K562 (cell line): ENCODE measurements at regions not wholly inside any gene's neighbourhood (a gene's known extent, or its start where the extent isn't known, plus 50 kb on each side); places are given as distances from the start of the nearest gene placed in this dataset.

ENCODE experiments used
- ATAC-seq: fragments of 200-7000 bp; cut with Tn5 transposase; 3 replicates; pipeline ENCODE4 v1.9.1; 2020; ENCODE audit warnings: moderate library complexity
- BruUV-seq: library from RNA; stranded (reverse); fragments of 400-500 nt; replicated peaks from 2 replicates; lab custom pipeline; 2021; lab: Mats Ljungman, UMichigan
- CTCF ChIA-PET: fragments of 300-600 bp; formaldehyde crosslinking; extraction: SDS; loops from one replicate; lab custom pipeline; 2021; ENCODE audit warnings: low intra/inter-chr PET ratio; lab: Yijun Ruan, JAX
- POLR2A ChIA-PET: fragments of 300-600, 350-650 bp; sonication (Branson Sonifier 250); formaldehyde crosslinking; extraction: SDS; loops from one replicate; lab custom pipeline; 2021; ENCODE audit warnings: antibody characterized with exemption, inconsistent platforms; lab: Yijun Ruan, JAX
- DNase-seq, 4 experiments: peaks; one replicate each; pipeline versions ENCODE4 v3.0.0 to v3.0.0-alpha.2; 2011 to 2018; ENCODE audit warnings: low spot score in 3 of 4, mixed read lengths in 3 of 4; ENCODE audit errors: extremely low read depth in 1 of 4
- FAIRE-seq: peaks from 2 replicates; lab custom pipeline; 2011; peaks lifted over from hg19 to GRCh38; lab: Jason Lieb, UNC
- H2AFZ ChIP-seq: 2 replicates; pipeline ENCODE4 v1.6.0; 2011; ENCODE audit warnings: low read depth, low read length, control low read depth, inconsistent platforms
- H3K27ac ChIP-seq: fragments of 200-600 bp; 3 replicates; pipeline ENCODE4 v1.8.0; 2011; ENCODE audit warnings: low read depth, mild to moderate bottlenecking, control low read depth, inconsistent platforms, low read length, moderate library complexity, mixed read lengths; ENCODE audit errors: extremely low read depth
- H3K27me3 ChIP-seq, 2 experiments: fragments of 300-600 bp in 1 of 2; 2 replicates in 1 of 2; 3 replicates in 1 of 2; pipeline versions ENCODE4 v1.6.0 to v1.8.0; 2011; ENCODE audit warnings: inconsistent platforms in 2 of 2, low read length in 2 of 2, mild to moderate bottlenecking in 1 of 2, mixed read lengths in 1 of 2, moderate library complexity in 1 of 2; ENCODE audit not compliant: control insufficient read depth in 2 of 2, insufficient read depth in 2 of 2
- H3K36me3 ChIP-seq: fragments of 300-600 bp; 3 replicates; pipeline ENCODE4 v1.8.0; 2011; ENCODE audit warnings: mild to moderate bottlenecking, low read length, inconsistent platforms; ENCODE audit not compliant: control insufficient read depth, insufficient read depth
- H3K4me1 ChIP-seq, 2 experiments: fragments of 200-600 bp in 1 of 2; replicated peaks in 1 of 2; 2 replicates in 1 of 2; 3 replicates in 1 of 2; pipeline versions ENCODE4 v1.5.1 to v1.8.0; 2011; ENCODE audit warnings: inconsistent platforms in 2 of 2, low read length in 2 of 2, mild to moderate bottlenecking in 1 of 2, mixed read lengths in 1 of 2, moderate library complexity in 1 of 2; ENCODE audit not compliant: control insufficient read depth in 2 of 2, insufficient read depth in 2 of 2
- H3K4me2 ChIP-seq: 2 replicates; pipeline ENCODE4 v1.6.1; 2011; ENCODE audit warnings: low read length, control low read depth, inconsistent platforms, mixed read lengths; ENCODE audit not compliant: insufficient read depth
- H3K4me3 ChIP-seq: fragments of 200-600 bp; sonication (generic), shearing (Covaris generic); 2 replicates; pipeline ENCODE4 v1.5.1; 2016; ENCODE audit warnings: control low read depth, inconsistent platforms
- H3K79me2 ChIP-seq: fragments of 200-600 bp; 3 replicates; pipeline ENCODE4 v1.8.0; 2011; ENCODE audit warnings: low read length, inconsistent platforms; ENCODE audit not compliant: control insufficient read depth, insufficient read depth
- H3K9ac ChIP-seq, 2 experiments: 2 replicates each; pipeline versions ENCODE4 v1.6.0 to v1.6.1; 2011; ENCODE audit warnings: low read depth in 2 of 2, low read length in 2 of 2, control low read depth in 1 of 2, inconsistent platforms in 1 of 2, mild to moderate bottlenecking in 1 of 2, mixed read lengths in 1 of 2; ENCODE audit not compliant: insufficient read depth in 1 of 2
- H3K9me1 ChIP-seq: one replicate; pipeline ENCODE4 v1.6.0; 2011; ENCODE audit warnings: inconsistent platforms, mild to moderate bottlenecking, low read length, moderate library complexity; ENCODE audit not compliant: control insufficient read depth, insufficient read depth
- H3K9me3 ChIP-seq: replicated peaks from 2 replicates; pipeline ENCODE4 v1.5.1; 2011; ENCODE audit warnings: low read depth, low read length, inconsistent platforms; ENCODE audit not compliant: control insufficient read depth, insufficient read depth
- H4K20me1 ChIP-seq: replicated peaks from 2 replicates; pipeline ENCODE4 v1.6.1; 2011; ENCODE audit warnings: low read length, inconsistent platforms, mixed read lengths; ENCODE audit not compliant: control insufficient read depth, insufficient read depth
- DIDO1 ChIP-seq: fragments of 450-650 bp; IDR thresholded peaks from 2 replicates; pipeline ENCODE4 v1.6.1; 2016; ENCODE audit warnings: low read depth, missing biosample characterization, missing genetic modification characterization
- FOS ChIP-seq: IDR thresholded peaks from 3 replicates; pipeline ENCODE4 v1.6.1; 2011; ENCODE audit not compliant: insufficient read length; ENCODE audit errors: extremely low read depth
- FOXM1 ChIP-seq, 2 experiments: fragments of 450-650 bp in 1 of 2; sonication (generic) in 1 of 2; formaldehyde crosslinking in 1 of 2; IDR thresholded peaks; 2 replicates each; pipeline versions ENCODE4 v1.6.1 to v1.9.0; 2017 to 2022; ENCODE audit warnings: low read depth in 2 of 2, mild to moderate bottlenecking in 2 of 2, missing genetic modification reagents in 1 of 2, moderate library complexity in 1 of 2
- ZFPM2 ChIP-seq: fragments of 250-450 bp; sonication (Bioruptor Pico); IDR thresholded peaks from 2 replicates; pipeline ENCODE4 v1.5.1; 2022; ENCODE audit warnings: mild to moderate bottlenecking
- ZNF699 ChIP-seq: fragments of 250-450 bp; sonication (Bioruptor Pico); IDR thresholded peaks from 2 replicates; pipeline ENCODE4 v1.8.0; 2021; ENCODE audit warnings: mild to moderate bottlenecking, moderate library complexity; ENCODE audit not compliant: insufficient replicate concordance
- ZNF76 ChIP-seq: fragments of 250-450 bp; sonication (Bioruptor Pico); IDR thresholded peaks from 2 replicates; pipeline ENCODE4 v1.4.0; 2020; ENCODE audit warnings: mild to moderate bottlenecking, moderate library complexity, borderline replicate concordance
- WGBS: fragments of 100-300 bp; shearing (Covaris generic); methylation state at CpG from one replicate; pipeline ENCODE4 v1.1.6; 2016; ENCODE audit warnings: low coverage, mixed read lengths; ENCODE audit not compliant: insufficient coverage; ENCODE audit errors: missing lambda C conversion rate; 5-methylcytosine and 5-hydroxymethylcytosine counted together
- in situ Hi-C: fragments of 300-500 bp; cut with MboI; formaldehyde crosslinking; loops from 4 replicates; pipeline ENCODE4 v1.15.0; 2018; ENCODE audit warnings: inconsistent platforms, mixed read lengths
- intact Hi-C: fragments of 100-400 bp; cut with micrococcal nuclease; formaldehyde crosslinking; loops from 2 replicates; pipeline ENCODE4 v1.14.2; 2022
- TF ChIP-seq, protein P1 (sequence below): fragments of 450-650 bp; IDR thresholded peaks from 2 replicates; pipeline ENCODE4 v1.6.1; 2016; ENCODE audit warnings: antibody characterized with exemption
- TF ChIP-seq, protein P2 (sequence below): IDR thresholded peaks from 2 replicates; pipeline ENCODE4 v1.6.1; 2016; ENCODE audit warnings: missing genetic modification characterization, missing compliant biosample characterization

DNA sequence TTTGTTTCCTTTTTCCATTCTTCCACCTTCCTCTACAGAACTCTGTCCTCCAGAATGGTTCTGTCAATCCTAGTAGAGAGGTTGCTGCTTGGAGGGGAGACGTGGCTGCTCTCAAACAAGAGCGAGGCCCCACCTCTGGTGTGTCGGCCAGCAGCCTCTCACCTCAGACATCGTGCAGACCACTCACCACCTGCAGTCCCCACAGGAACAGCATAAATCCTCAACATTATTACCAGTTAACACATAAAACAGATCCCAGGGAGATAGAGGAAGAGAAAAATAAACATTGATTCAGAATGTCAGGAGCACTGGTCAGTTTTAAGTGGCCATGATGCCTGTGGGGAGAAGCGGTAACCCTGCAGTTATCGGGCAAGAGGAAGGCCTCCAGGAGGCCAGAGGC lies 485.9 kb upstream of the DPP6 start:
- no peak overlapping the region for H3K27ac ChIP-seq
- no peaks in the 10 kb centered on the region for H3K79me2 ChIP-seq
- in situ Hi-C loops: no loop called here
- no peak overlapping the region for H3K4me2 ChIP-seq
- TF ChIP-seq DIDO1: no peak
- TF ChIP-seq, protein P1, sequence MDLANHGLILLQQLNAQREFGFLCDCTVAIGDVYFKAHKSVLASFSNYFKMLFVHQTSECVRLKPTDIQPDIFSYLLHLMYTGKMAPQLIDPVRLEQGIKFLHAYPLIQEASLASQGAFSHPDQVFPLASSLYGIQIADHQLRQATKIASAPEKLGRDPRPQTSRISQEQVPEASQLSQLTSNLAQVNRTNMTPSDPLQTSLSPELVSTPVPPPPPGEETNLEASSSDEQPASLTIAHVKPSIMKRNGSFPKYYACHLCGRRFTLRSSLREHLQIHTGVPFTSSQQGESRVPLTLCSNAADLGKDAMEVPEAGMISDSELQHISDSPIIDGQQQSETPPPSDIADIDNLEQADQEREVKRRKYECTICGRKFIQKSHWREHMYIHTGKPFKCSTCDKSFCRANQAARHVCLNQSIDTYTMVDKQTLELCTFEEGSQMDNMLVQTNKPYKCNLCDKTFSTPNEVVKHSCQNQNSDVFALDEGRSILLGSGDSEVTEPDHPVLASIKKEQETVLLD: no peak
- TF ChIP-seq ZNF76 (CRISPR knock-in tag): no peak
- no peak for TF ChIP-seq FOXM1 (IDR thresholded peaks at IDR 0.05; ENCODE audit: low read depth)
- no peak for TF ChIP-seq FOXM1 (CRISPR knock-in tag; IDR thresholded peaks at IDR 0.05; ENCODE audit: low read depth)
- no peaks in the 10 kb centered on the region; a peak in 1 of 5 replicates for H3K27me3 ChIP-seq
- H3K4me3 ChIP-seq: no peak overlapping the region
- FAIRE-seq (no peak), ATAC-seq (no peak), DNase-seq (no peak)
- no TSS peak for BruUV-seq
- H3K9ac ChIP-seq: no peak overlapping the region
- H3K36me3 ChIP-seq: no peaks in the 10 kb centered on the region
- no peak overlapping the region for H2AFZ ChIP-seq
- H4K20me1 ChIP-seq: no peaks in the 10 kb centered on the region
- no peaks in the 10 kb centered on the region for H3K9me3 ChIP-seq
- CTCF ChIA-PET: no interaction called here
- intact Hi-C loops: no loop called here
- POLR2A ChIA-PET: no interaction called here
- H3K4me1 ChIP-seq: no peaks in the 10 kb centered on the region
- WGBS: 1% methylated on average over 6 of the region's 6 CpGs
- no peaks in the 10 kb centered on the region for H3K9me1 ChIP-seq

DNA sequence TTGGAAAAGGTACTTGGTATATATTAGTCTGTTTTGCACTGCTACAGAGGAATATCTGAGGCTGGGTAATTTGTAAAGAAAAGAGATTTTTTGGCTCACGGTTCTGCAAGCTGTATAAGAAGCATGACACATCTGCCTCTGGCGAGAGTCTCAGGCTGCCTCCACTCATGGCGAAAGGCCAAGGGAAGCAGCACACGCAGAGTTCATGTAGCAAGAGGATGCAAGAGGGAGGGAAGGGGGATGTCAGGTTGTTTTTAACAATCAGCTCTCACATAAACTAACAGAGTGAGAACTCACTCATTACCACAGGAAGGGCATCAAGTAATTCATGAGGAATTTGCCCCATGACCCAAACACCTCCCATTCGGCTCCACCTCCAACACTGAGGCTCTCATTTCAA lies 484.8 kb upstream of the DPP6 start:
- no peak for FAIRE-seq
- H3K9ac ChIP-seq: no peak overlapping the region
- ChIA-PET POLR2A (no interaction called here), CTCF (no interaction called here)
- intact Hi-C loops: no loop called here
- no TSS peak for BruUV-seq
- ATAC-seq: no peak
- DNase-seq: no peak
- H4K20me1 ChIP-seq: no peaks in the 10 kb centered on the region
- no peaks in the 10 kb centered on the region for H3K27me3 ChIP-seq
- no peaks in the 10 kb centered on the region for H3K36me3 ChIP-seq
- H3K4me3 ChIP-seq: no peak overlapping the region
- H3K9me1 ChIP-seq: no peaks in the 10 kb centered on the region
- WGBS: 0% methylated on average over 5 of the region's 5 CpGs
- no peak overlapping the region for H2AFZ ChIP-seq
- H3K79me2 ChIP-seq: no peaks in the 10 kb centered on the region
- no peaks in the 10 kb centered on the region for H3K9me3 ChIP-seq
- no peaks in the 10 kb centered on the region for H3K4me1 ChIP-seq
- TF ChIP-seq ZNF699 (CRISPR knock-in tag) (no peak), ZFPM2 (CRISPR knock-in tag) (no peak), FOS (no peak)
- TF ChIP-seq, protein P2, sequence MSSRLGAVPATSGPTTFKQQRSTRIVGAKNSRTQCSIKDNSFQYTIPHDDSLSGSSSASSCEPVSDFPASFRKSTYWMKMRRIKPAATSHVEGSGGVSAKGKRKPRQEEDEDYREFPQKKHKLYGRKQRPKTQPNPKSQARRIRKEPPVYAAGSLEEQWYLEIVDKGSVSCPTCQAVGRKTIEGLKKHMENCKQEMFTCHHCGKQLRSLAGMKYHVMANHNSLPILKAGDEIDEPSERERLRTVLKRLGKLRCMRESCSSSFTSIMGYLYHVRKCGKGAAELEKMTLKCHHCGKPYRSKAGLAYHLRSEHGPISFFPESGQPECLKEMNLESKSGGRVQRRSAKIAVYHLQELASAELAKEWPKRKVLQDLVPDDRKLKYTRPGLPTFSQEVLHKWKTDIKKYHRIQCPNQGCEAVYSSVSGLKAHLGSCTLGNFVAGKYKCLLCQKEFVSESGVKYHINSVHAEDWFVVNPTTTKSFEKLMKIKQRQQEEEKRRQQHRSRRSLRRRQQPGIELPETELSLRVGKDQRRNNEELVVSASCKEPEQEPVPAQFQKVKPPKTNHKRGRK (tag): no peak
- TF ChIP-seq, all 486 proteins: peak for 0
- in situ Hi-C loops: no loop called here
- no peak overlapping the region for H3K4me2 ChIP-seq
- no peak overlapping the region for H3K27ac ChIP-seq
